EH (cell line): ENCODE measurements at regions not wholly inside any gene's neighbourhood (a gene's known extent, or its start where the extent isn't known, plus 50 kb on each side); places are given as distances from the start of the nearest gene placed in this dataset.

Experiments used
- DNase-seq: peaks from one replicate; pipeline ENCODE4 v3.0.0-alpha.2; 2015; ENCODE audit warnings: low read depth

- DNase-seq, result no peak
These were observed 168.2 kb downstream of the MFSD1 start for GRCh38 chr3:158970006-158970405.

- DNase-seq, result no peak
These were observed 173.1 kb downstream of the MFSD1 start for GRCh38 chr3:158974904-158975303.

GRCh38 chr3:158976966-158977365, 175.1 kb downstream of the MFSD1 start:
- DNase-seq, result no peak

- no peak for DNase-seq
These were observed 175.6 kb downstream of the MFSD1 start for GRCh38 chr3:158977497-158977896.

GRCh38 chr3:158983216-158984099, 181.6 kb downstream of the MFSD1 start:
- no peak for DNase-seq

- no peak for DNase-seq
These were observed 189.4 kb downstream of the MFSD1 start for GRCh38 chr3:158991146-158991705.

- no peak for DNase-seq
These were observed 190.6 kb downstream of the MFSD1 start for GRCh38 chr3:158992463-158992862.

- no peak for DNase-seq
These were observed 192.5 kb downstream of the MFSD1 start for GRCh38 chr3:158994386-158994785.

- DNase-seq, result no peak
These were observed 199.9 kb downstream of the MFSD1 start for GRCh38 chr3:159001711-159002110.

GRCh38 chr3:159005137-159005536, 203.3 kb downstream of the MFSD1 start:
- DNase-seq, result no peak

- DNase-seq, result no peak
These were observed 205.5 kb downstream of the MFSD1 start for GRCh38 chr3:159007331-159007730.

GRCh38 chr3:159008401-159008800, 206.5 kb downstream of the MFSD1 start:
- DNase-seq, result no peak

- DNase-seq, result no peak
These were observed 216.5 kb downstream of the MFSD1 start for GRCh38 chr3:159018341-159018740.

GRCh38 chr3:159025733-159026132, 223.9 kb downstream of the MFSD1 start:
- no peak for DNase-seq

- DNase-seq, result no peak
These were observed 224.7 kb downstream of the MFSD1 start for GRCh38 chr3:159026510-159026909.

- DNase-seq, result no peak
These were observed 226.9 kb downstream of the MFSD1 start for GRCh38 chr3:159028706-159029105.

GRCh38 chr3:159029306-159030026, 227.6 kb downstream of the MFSD1 start:
- DNase-seq, result no peak

- DNase-seq, result no peak
These were observed 228.3 kb downstream of the MFSD1 start for GRCh38 chr3:159030138-159030670.

- DNase-seq, result no peak
These were observed 229.2 kb downstream of the MFSD1 start for GRCh38 chr3:159030886-159031679.

- DNase-seq, result peak; percentile 12
These were observed 230.5 kb downstream of the MFSD1 start for GRCh38 chr3:159032311-159032710.

GRCh38 chr3:159038405-159038804, 236.6 kb downstream of the MFSD1 start:
- DNase-seq, result no peak

GRCh38 chr3:159039286-159039685, 237.4 kb downstream of the MFSD1 start:
- DNase-seq, result no peak
